ENCODE measurements at regions not wholly inside any gene's neighbourhood (a gene's known extent, or its start where the extent isn't known, plus 50 kb on each side); places are given as distances from the start of the nearest gene placed in this dataset.

DNA sequence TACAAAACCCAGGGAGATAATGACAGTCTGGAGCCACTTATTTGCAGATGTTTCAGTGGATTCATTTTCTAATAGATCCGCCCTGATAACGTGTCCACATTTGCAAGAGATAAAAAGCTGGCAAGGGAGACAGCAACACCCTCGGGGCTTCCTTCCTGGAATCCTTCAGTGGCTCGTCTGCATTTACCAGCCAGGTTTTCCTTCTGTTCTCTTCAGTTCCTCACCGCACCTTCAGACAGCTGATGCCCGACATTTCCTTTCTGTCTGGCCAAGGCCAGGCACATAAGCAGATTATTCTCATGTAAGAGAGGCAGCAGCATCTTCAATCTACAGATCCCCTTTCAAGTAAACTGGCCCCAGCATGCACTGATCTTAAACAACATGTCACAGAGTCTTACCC is 56.2 kb upstream of the SPATA12 start:
- Histone ChIP-seq H3K4me3 (ENCODE audit: low read depth, low read length) (no peak overlapping the region), H3K27me3 (ENCODE audit: insufficient read depth, low read depth, severe bottlenecking) (no peaks in the 10 kb centered on the region), H3K9me3 (ENCODE audit: severe bottlenecking) (no peaks in the 10 kb centered on the region), H3K36me3 (no peaks in the 10 kb centered on the region), H3K27ac (no peak overlapping the region)
- no peak for DNase-seq
- TF ChIP-seq, protein P1, sequence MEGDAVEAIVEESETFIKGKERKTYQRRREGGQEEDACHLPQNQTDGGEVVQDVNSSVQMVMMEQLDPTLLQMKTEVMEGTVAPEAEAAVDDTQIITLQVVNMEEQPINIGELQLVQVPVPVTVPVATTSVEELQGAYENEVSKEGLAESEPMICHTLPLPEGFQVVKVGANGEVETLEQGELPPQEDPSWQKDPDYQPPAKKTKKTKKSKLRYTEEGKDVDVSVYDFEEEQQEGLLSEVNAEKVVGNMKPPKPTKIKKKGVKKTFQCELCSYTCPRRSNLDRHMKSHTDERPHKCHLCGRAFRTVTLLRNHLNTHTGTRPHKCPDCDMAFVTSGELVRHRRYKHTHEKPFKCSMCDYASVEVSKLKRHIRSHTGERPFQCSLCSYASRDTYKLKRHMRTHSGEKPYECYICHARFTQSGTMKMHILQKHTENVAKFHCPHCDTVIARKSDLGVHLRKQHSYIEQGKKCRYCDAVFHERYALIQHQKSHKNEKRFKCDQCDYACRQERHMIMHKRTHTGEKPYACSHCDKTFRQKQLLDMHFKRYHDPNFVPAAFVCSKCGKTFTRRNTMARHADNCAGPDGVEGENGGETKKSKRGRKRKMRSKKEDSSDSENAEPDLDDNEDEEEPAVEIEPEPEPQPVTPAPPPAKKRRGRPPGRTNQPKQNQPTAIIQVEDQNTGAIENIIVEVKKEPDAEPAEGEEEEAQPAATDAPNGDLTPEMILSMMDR (IDR thresholded peaks at IDR 0.05; ENCODE audit: low read depth, low read length), result no peak

DNA sequence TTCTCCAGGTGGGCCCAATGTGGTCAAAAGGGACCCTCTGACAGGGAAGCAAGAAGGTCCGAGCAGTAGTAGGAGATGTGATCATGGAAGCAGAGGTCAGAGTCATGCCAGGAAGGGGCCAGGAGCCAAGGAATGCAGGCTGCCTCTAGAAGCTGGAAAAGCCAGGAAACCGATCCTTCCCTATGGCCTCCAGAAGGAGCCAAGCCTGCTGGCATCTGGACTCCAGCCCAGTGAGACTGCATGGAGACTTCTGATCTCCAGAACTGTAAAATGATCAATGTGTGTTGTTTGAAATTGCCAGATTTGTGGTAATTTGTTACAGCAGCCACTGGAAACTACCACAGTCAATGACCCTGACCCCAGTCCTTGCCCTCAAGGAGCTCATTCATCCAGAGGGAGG is 56.8 kb upstream of the SPATA12 start:
- no peaks in the 10 kb centered on the region for H3K36me3 ChIP-seq
- H3K4me3 ChIP-seq (ENCODE audit: low read depth, low read length), result no peak overlapping the region
- no peak overlapping the region for H3K27ac ChIP-seq
- no peak for DNase-seq
- TF ChIP-seq, protein P1 (IDR thresholded peaks at IDR 0.05; ENCODE audit: low read depth, low read length), result no peak
- H3K27me3 ChIP-seq (ENCODE audit: insufficient read depth, low read depth, severe bottlenecking), result no peaks in the 10 kb centered on the region
- no peaks in the 10 kb centered on the region for H3K9me3 ChIP-seq (ENCODE audit: severe bottlenecking)

DNA sequence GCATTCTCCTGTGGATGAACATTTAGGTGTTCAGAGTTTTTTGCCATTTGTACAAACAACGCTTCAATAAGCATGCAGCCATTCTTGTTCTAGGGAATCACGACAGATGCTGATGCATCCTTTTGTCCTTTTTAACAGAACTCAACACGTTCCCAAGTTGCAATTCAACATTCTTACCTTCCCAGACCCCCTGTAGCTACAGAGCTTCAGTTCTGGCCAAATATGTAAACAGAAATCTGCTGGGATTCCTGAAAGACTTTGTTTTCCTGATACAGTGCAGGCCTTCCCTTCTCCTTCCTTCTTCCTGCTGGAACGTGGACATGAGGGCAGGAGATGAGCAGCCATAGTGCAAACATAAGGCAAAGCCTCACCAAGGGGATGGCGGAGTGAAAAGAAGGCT is 59.1 kb upstream of the SPATA12 start:
- H3K9me3 ChIP-seq (ENCODE audit: severe bottlenecking), result no peaks in the 10 kb centered on the region
- TF ChIP-seq, protein P1 (IDR thresholded peaks at IDR 0.05; ENCODE audit: low read depth, low read length), result no peak
- no peak overlapping the region for H3K27ac ChIP-seq
- no peaks in the 10 kb centered on the region for H3K27me3 ChIP-seq (ENCODE audit: insufficient read depth, low read depth, severe bottlenecking)
- no peak overlapping the region for H3K4me3 ChIP-seq (ENCODE audit: low read depth, low read length)
- DNase-seq, result no peak
- no peaks in the 10 kb centered on the region for H3K36me3 ChIP-seq

- Histone ChIP-seq H3K9me3 (ENCODE audit: severe bottlenecking) (no peaks in the 10 kb centered on the region), H3K27ac (no peak overlapping the region)
- TF ChIP-seq, protein P1 (IDR thresholded peaks at IDR 0.05; ENCODE audit: low read depth, low read length), result no peak
These were observed 60.5 kb upstream of the SPATA12 start for GRCh38 chr3:57000012-57000411.

DNA sequence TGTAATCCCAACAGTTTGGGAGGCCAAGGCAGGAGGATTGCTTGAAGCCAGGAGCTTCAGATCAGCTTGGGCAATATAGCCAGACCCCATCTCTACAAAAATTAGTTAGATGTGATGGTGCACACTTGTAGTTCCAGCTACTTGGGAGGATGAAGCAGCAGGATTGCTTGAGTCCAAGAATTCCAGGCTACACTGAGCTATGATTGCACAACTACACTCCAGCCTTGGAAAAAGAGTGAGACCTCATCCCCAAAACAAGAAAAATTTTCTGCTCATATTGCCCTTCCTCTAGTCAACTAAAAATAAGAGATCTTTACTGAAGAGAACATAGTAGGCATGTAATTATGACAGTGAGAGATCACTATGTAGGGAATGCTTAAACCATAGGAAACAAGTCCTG is 60.9 kb upstream of the SPATA12 start:
- H3K36me3 ChIP-seq, result no peaks in the 10 kb centered on the region
- H3K27ac ChIP-seq, result no peak overlapping the region
- no peaks in the 10 kb centered on the region for H3K27me3 ChIP-seq (ENCODE audit: insufficient read depth, low read depth, severe bottlenecking)
- DNase-seq, result no peak
- H3K9me3 ChIP-seq (ENCODE audit: severe bottlenecking), result no peaks in the 10 kb centered on the region
- TF ChIP-seq, protein P1 (IDR thresholded peaks at IDR 0.05; ENCODE audit: low read depth, low read length), result no peak
- H3K4me3 ChIP-seq (ENCODE audit: low read depth, low read length), result no peak overlapping the region

More at GRCh38 chr3:57000012-57000411, 60.5 kb upstream of the SPATA12 start:
- Histone ChIP-seq H3K4me3 (ENCODE audit: low read depth, low read length) (no peak overlapping the region), H3K36me3 (no peaks in the 10 kb centered on the region), H3K27me3 (ENCODE audit: insufficient read depth, low read depth, severe bottlenecking) (no peaks in the 10 kb centered on the region)
- no peak for DNase-seq

DNA sequence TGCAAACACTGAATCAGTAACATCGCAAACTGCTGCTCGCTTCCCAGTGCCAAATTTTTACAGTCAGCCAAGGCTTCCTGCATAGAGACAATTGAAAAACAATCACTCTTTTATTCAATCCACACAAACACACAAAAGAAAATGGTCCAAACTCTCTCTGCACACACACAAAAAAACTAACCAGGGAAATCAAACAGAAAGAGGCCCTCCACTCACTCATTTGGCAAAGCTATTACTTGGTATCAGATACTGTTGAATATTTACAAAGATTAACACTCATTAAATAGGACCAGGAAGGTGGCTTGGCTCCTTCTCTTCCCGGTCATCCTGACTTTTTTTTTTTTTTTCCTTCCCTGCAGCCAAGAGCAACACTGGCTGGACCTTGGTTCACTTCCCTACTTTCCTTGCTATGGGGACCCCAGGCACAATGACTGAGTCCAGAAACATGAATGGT is 62.4 kb upstream of the SPATA12 start:
- TF ChIP-seq, protein P1 (IDR thresholded peaks at IDR 0.05; ENCODE audit: low read depth, low read length), result no peak
- DNase-seq, result no peak
- Histone ChIP-seq H3K4me3 (ENCODE audit: low read depth, low read length) (no peak overlapping the region), H3K36me3 (no peaks in the 10 kb centered on the region), H3K27me3 (ENCODE audit: insufficient read depth, low read depth, severe bottlenecking) (no peaks in the 10 kb centered on the region), H3K27ac (no peak overlapping the region), H3K9me3 (ENCODE audit: severe bottlenecking) (no peaks in the 10 kb centered on the region)
